DND-41 (cell line): ENCODE measurements at regions not wholly inside any gene's neighbourhood (a gene's known extent, or its start where the extent isn't known, plus 50 kb on each side); places are given as distances from the start of the nearest gene placed in this dataset.

Experiments
- ATAC-seq: fragments of 200-7000 bp; cut with Tn5 transposase; 3 replicates; pipeline ENCODE4 v1.9.1; 2021; ENCODE audit warnings: low read depth; ENCODE audit not compliant: insufficient read depth
- DNase-seq: peaks from one replicate; pipeline ENCODE4 v3.0.0-alpha.2; 2020
- H2AFZ ChIP-seq: 2 replicates; pipeline ENCODE4 v1.6.0; 2012; ENCODE audit warnings: low read depth, low read length
- H3K27ac ChIP-seq: 2 replicates; pipeline ENCODE4 v1.5.1; 2012; ENCODE audit warnings: low read length, inconsistent platforms
- H3K27me3 ChIP-seq: fragments of 200-600 bp; sonication (generic); 2 replicates; pipeline ENCODE4 v1.6.0; 2012; ENCODE audit warnings: low read length, mild to moderate bottlenecking, inconsistent platforms; ENCODE audit not compliant: insufficient read depth, poor library complexity
- H3K36me3 ChIP-seq: 2 replicates; pipeline ENCODE4 v1.5.1; 2012; ENCODE audit warnings: low read length, inconsistent platforms; ENCODE audit not compliant: insufficient read depth
- H3K4me1 ChIP-seq: 2 replicates; pipeline ENCODE4 v1.5.1; 2012; ENCODE audit warnings: mild to moderate bottlenecking, low read length; ENCODE audit not compliant: insufficient read depth
- H3K4me2 ChIP-seq: 2 replicates; pipeline ENCODE4 v1.6.0; 2012; ENCODE audit warnings: mild to moderate bottlenecking, moderate library complexity, low read length, inconsistent platforms; ENCODE audit not compliant: insufficient read depth
- H3K4me3 ChIP-seq, 2 experiments: fragments of 200-600 bp in 1 of 2; shearing (Covaris generic) in 1 of 2; 2 replicates each; pipeline ENCODE4 v1.5.1; 2012 to 2016; ENCODE audit warnings: inconsistent platforms in 2 of 2, low read length in 2 of 2, mild to moderate bottlenecking in 2 of 2, low read depth in 1 of 2, moderate library complexity in 1 of 2
- H3K79me2 ChIP-seq: 2 replicates; pipeline ENCODE4 v1.6.0; 2012; ENCODE audit warnings: low read length, inconsistent platforms; ENCODE audit not compliant: insufficient read depth
- H3K9ac ChIP-seq: 2 replicates; pipeline ENCODE4 v1.6.0; 2012; ENCODE audit warnings: low read depth, mild to moderate bottlenecking, inconsistent platforms, low read length, moderate library complexity
- H3K9me3 ChIP-seq: 2 replicates; pipeline ENCODE4 v1.5.1; 2012; ENCODE audit warnings: low read length, moderate library complexity, mild to moderate bottlenecking, inconsistent platforms; ENCODE audit not compliant: insufficient read depth, severe bottlenecking
- H4K20me1 ChIP-seq: 2 replicates; pipeline ENCODE4 v1.6.0; 2012; ENCODE audit warnings: low read length; ENCODE audit not compliant: insufficient read depth
- EZH2 ChIP-seq: IDR thresholded peaks from 3 replicates; pipeline ENCODE4 v1.6.1; 2012; ENCODE audit warnings: borderline replicate concordance, low read depth, mild to moderate bottlenecking, moderate library complexity, low read length, inconsistent platforms; ENCODE audit not compliant: severe bottlenecking
- TF ChIP-seq, protein P1 (sequence below): IDR thresholded peaks from 2 replicates; pipeline ENCODE4 v1.5.1; 2012; ENCODE audit warnings: borderline replicate concordance, low read length, moderate library complexity, mild to moderate bottlenecking; ENCODE audit not compliant: poor library complexity, severe bottlenecking; ENCODE audit errors: extremely low read depth

DNA sequence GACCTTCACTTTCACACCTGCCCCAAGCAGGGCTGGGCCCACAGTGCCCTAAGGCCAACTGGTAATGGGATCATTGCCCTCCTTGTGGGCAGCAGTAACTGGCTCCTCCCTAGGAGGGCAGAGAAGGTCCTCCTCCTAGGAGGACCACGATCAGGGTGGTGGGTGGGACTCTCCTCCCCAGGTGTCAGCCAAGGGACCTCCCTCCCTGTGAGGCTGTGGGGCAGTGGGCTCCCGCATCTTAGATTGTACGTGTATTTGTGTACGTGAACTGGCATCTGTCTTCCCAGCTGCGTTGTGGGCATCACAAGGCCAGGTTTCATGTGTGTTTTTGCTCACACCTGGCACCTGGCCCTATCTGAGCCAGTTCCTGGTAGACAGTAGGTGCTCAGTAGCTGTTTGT lies 111.8 kb downstream of the SOX1 start:
- Histone ChIP-seq H4K20me1 (peaks cover 2% of the 10 kb centered on the region; the same call in 1 of the 2 replicates), H2AFZ (no peak overlapping the region), H3K27ac (no peak overlapping the region), H3K9me3 (no peaks in the 10 kb centered on the region), H3K4me3 (no peak overlapping the region), H3K4me2 (no peak overlapping the region), H3K36me3 (no peaks in the 10 kb centered on the region), H3K79me2 (no peaks in the 10 kb centered on the region), H3K9ac (no peak overlapping the region), H3K4me1 (no peaks in the 10 kb centered on the region), H3K27me3 (no peaks in the 10 kb centered on the region)
- DNase-seq (no peak), ATAC-seq (no peak)
- TF ChIP-seq, protein P1, sequence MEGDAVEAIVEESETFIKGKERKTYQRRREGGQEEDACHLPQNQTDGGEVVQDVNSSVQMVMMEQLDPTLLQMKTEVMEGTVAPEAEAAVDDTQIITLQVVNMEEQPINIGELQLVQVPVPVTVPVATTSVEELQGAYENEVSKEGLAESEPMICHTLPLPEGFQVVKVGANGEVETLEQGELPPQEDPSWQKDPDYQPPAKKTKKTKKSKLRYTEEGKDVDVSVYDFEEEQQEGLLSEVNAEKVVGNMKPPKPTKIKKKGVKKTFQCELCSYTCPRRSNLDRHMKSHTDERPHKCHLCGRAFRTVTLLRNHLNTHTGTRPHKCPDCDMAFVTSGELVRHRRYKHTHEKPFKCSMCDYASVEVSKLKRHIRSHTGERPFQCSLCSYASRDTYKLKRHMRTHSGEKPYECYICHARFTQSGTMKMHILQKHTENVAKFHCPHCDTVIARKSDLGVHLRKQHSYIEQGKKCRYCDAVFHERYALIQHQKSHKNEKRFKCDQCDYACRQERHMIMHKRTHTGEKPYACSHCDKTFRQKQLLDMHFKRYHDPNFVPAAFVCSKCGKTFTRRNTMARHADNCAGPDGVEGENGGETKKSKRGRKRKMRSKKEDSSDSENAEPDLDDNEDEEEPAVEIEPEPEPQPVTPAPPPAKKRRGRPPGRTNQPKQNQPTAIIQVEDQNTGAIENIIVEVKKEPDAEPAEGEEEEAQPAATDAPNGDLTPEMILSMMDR: no peak
- TF ChIP-seq EZH2: no peak

GRCh38 chr13:112179421-112179820 lies 112.5 kb downstream of the SOX1 start:
- no peak for DNase-seq
- no peak for TF ChIP-seq EZH2
- TF ChIP-seq, protein P1: no peak
- no peak overlapping the region for H2AFZ ChIP-seq
- no peak overlapping the region for H3K4me2 ChIP-seq
- H3K9me3 ChIP-seq: no peaks in the 10 kb centered on the region
- H3K4me3 ChIP-seq: no peak overlapping the region
- no peak for ATAC-seq
- no peak overlapping the region for H3K9ac ChIP-seq
- no peaks in the 10 kb centered on the region for H3K36me3 ChIP-seq
- peaks cover 2% of the 10 kb centered on the region; the same call in 1 of the 2 replicates for H4K20me1 ChIP-seq
- no peaks in the 10 kb centered on the region for H3K79me2 ChIP-seq
- no peaks in the 10 kb centered on the region for H3K27me3 ChIP-seq
- H3K27ac ChIP-seq: no peak overlapping the region
- H3K4me1 ChIP-seq: no peaks in the 10 kb centered on the region

GRCh38 chr13:112179995-112180394 lies 113.0 kb downstream of the SOX1 start:
- Histone ChIP-seq H3K36me3 (no peaks in the 10 kb centered on the region), H2AFZ (no peak overlapping the region), H3K4me1 (no peaks in the 10 kb centered on the region), H3K9ac (no peak overlapping the region), H3K9me3 (no peaks in the 10 kb centered on the region), H3K4me3 (no peak overlapping the region), H3K27me3 (no peaks in the 10 kb centered on the region), H4K20me1 (peaks cover 2% of the 10 kb centered on the region; the same call in 1 of the 2 replicates), H3K27ac (no peak overlapping the region), H3K79me2 (no peaks in the 10 kb centered on the region), H3K4me2 (no peak overlapping the region)
- ATAC-seq: no peak
- TF ChIP-seq, protein P1: no peak
- TF ChIP-seq EZH2: no peak
- DNase-seq: no peak
